ENCODE measurements at regions not wholly inside any gene's neighbourhood (a gene's known extent, or its start where the extent isn't known, plus 50 kb on each side); places are given as distances from the start of the nearest gene placed in this dataset.
A peak's percentile ranks its signal among the peaks of the same experiment; 100 is the strongest.
"Not testable (repeated sequence)": the region's sequence is repeated elsewhere in the genome, so short reads cannot be mapped to it uniquely, and the experiment has no call there.

DNA sequence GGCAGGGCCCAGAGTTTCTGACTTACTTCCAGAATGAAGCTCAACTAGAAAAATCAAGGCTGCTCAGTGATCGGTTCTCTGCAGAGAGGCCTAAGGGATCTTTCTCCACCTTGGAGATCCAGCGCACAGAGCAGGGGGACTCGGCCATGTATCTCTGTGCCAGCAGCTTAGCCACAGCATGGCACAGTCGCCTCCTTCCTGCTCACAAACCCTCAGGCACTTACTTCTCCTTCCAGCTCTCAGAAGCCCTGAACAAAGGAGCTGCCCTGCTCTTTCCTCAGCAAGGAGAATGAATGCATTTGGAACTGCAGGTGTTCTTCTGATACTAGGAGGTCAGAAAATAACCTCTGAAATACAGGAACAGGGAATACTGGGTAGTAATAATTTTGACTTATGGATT, 219.7 kb upstream of the PRSS1 start:
- DNase-seq, result no peak

GRCh38 chr7:142528608-142529408, 220.5 kb upstream of the PRSS1 start:
- no peak for DNase-seq

GRCh38 chr7:142523821-142524460, 225.3 kb upstream of the PRSS1 start:
- DNase-seq, result no peak

DNA sequence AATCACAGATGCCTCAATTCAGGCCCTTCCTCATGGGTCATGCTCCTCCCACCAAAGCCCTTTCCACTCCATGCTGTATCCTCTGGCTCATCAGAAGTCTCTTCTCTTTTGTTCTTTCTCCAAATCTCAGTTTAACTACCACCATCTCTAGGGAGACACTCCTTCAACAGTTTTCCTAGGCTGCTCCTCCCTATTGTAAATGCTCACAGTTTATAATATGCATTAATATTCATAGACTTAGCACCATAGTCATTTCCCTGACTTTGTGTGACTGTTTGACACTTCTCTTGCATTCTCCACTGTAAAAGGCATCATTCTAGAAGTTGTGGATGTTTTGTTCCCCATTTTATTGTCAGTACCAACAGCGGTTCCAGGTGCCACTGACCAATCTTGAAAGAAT, 226.5 kb upstream of the PRSS1 start:
- DNase-seq, result no peak

DNA sequence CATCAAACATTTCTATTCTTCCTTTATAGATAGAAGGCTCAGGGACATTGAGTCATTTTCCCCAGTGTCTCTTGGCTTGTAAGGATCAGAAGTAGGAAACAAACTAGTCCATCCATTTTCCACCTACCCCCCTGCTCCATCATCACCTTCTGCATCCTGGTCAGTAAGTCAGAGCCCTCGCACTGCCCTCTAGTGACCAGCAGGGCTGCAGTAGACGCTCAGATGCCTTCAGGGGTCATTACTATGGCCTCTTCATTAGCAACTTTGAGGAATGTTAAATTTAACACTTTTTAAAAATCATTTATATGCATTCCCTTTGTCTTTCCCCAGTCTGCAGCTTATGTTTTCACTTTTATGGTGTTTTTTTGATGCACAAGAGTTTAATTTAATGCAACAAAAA, 228.4 kb upstream of the PRSS1 start:
- peak; percentile 23 to 45 (median 38) for DNase-seq

GRCh38 chr7:142520455-142520854, 228.8 kb upstream of the PRSS1 start:
- not testable (repeated sequence) for DNase-seq

GRCh38 chr7:142519079-142520078, 229.9 kb upstream of the PRSS1 start:
- no peak for DNase-seq

GRCh38 chr7:142516038-142516501, 233.2 kb upstream of the PRSS1 start:
- peak; percentile 73 to 84 (median 79) for DNase-seq

- not testable (repeated sequence) for DNase-seq
These were observed 234.6 kb upstream of the PRSS1 start for GRCh38 chr7:142514716-142515115.

- DNase-seq, result peak in 2 of 3 donors; percentile 38 to 57
These were observed 235.9 kb upstream of the PRSS1 start for GRCh38 chr7:142513178-142513955.

GRCh38 chr7:142511801-142512200, 237.5 kb upstream of the PRSS1 start:
- DNase-seq, result no peak

GRCh38 chr7:142511374-142511773, 237.9 kb upstream of the PRSS1 start:
- peak in 1 of 3 donors; percentile 4 for DNase-seq

- not testable (repeated sequence) for DNase-seq
These were observed 240.0 kb upstream of the PRSS1 start for GRCh38 chr7:142509235-142509634.

- DNase-seq, result no peak
These were observed 241.0 kb upstream of the PRSS1 start for GRCh38 chr7:142508251-142508650.

GRCh38 chr7:142507799-142508198, 241.5 kb upstream of the PRSS1 start:
- no peak for DNase-seq

DNA sequence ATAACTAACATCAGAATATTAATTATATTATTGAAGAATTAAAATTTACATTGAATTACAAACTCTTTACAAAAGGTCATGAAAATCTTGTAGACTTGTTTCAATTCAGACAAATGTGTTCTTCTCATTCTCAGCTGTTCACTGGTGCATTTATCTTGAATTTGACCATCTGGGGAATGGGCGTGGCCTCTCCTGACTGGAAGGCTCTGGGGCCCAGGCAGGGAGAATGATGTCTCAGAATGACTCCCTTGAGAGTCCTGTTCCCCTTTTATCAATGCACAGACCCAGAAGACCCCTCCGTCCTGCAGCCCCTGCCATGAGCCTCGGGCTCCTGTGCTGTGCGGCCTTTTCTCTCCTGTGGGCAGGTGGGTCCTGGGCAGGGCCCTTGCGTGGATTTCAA, 242.2 kb upstream of the PRSS1 start:
- DNase-seq, result not testable (repeated sequence)

DNA sequence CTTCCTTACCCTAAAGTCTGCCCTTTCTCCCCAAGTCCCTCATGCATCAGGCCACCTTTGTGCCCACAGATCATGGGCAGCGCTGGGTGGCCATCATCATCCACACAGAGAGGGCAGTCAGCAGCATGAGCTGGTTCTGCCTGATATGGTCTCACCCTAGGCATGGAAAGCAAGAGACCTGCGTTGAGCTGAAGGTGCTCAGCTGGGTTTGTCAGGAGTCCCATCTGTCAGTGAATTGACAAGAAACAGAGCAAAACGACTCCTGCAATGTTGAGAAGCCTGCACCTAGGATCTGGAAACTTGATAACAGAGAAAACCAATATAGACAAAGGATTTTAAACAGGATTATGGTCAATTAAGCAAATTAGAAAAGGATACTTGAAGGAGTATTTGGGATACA, 242.7 kb upstream of the PRSS1 start:
- no peak for DNase-seq

DNA sequence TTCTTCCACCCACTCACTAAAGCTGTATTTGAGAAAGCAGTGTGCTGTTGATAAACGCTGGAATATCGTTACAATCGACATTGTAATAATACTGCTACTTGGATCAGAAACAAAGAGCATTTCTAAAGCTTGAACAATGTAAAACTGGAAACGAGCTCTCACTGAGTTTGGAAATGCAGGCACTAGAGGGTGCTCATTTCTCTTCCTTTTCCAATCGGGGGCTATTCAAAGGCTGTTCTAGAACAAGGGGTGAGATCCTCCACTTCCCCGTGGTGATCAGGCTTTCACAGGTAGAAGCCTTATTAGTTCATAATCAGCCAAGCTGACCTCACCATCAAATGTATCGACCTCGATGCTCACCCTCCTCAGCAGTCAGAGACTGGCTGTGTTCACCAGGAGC, 245.3 kb upstream of the PRSS1 start:
- not testable (repeated sequence) for DNase-seq

DNA sequence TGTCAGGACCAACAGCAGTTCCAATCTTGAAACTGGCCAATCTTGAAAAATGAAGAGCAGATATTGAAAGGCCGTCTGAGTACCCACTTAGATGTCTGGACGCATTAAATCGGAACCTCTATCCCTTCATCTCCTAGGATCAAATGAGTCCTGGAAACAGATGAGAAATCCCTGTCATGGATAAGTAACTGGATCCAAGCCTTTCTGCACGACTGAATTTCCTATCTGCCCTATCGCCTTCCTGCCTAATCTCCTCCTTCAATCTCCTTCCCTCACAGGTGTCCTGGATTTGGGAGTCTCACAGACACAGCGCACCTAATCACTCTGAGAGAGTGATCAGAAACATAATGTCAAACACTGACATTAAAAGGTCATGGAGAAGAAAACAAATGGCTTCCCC, 245.2 kb upstream of the PRSS58 start:
- DNase-seq, result no peak

- no peak for DNase-seq
These were observed 243.6 kb upstream of the PRSS58 start for GRCh38 chr7:142501434-142501833.

GRCh38 chr7:142500366-142500765, 242.5 kb upstream of the PRSS58 start:
- no peak for DNase-seq

- no peak for DNase-seq
These were observed 241.8 kb upstream of the PRSS58 start for GRCh38 chr7:142499635-142500034.
